GM19467 (cell line): ENCODE measurements at regions not wholly inside any gene's neighbourhood (a gene's known extent, or its start where the extent isn't known, plus 50 kb on each side); places are given as distances from the start of the nearest gene placed in this dataset.

Source experiments
- ATAC-seq: cut with Tn5 transposase; IDR thresholded peaks from one replicate; pipeline ENCODE4 v1.9.1; 2021; ENCODE audit warnings: mild to moderate bottlenecking, moderate library complexity; ENCODE audit not compliant: unreplicated experiment

DNA sequence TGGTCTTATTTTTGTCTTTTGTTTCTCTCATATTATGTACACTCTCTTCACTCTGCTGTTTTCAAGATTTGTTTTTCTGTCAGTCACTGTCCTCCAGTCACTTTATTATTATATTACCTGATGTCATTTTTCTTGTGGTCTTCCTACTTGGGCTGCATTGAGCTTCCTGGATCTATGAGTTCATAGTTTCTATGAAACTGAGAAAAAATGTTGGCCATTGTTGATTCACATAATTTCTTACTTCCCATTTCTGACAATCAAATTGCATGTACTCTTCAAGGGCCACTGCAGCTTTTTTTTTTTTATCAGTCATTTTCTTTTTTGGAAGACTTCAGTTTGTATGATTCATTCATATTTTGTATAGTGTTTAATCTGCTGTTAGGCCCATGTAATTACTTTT lies 1180.6 kb upstream of the GBE1 start:
- no peak for ATAC-seq

DNA sequence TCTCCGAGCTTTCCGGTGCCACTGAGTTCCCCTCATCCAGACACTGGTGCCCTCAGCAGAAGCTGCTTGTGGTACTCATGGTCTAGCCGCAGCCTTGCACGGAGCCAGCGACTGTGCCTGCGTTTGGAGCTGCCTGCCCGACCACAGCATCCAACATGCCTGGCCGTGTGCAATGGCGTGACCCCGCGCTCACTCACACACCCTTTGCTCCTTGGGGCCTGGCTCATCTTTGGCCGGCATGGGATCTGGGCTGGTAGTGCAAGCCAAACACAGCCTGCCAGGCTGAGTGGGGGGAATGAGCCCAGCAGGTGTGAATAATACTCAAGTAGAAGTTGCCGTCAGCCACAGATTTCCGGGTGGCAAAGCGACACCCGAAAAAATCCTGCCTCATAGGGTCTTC lies 1178.7 kb upstream of the GBE1 start:
- ATAC-seq, result no peak

DNA sequence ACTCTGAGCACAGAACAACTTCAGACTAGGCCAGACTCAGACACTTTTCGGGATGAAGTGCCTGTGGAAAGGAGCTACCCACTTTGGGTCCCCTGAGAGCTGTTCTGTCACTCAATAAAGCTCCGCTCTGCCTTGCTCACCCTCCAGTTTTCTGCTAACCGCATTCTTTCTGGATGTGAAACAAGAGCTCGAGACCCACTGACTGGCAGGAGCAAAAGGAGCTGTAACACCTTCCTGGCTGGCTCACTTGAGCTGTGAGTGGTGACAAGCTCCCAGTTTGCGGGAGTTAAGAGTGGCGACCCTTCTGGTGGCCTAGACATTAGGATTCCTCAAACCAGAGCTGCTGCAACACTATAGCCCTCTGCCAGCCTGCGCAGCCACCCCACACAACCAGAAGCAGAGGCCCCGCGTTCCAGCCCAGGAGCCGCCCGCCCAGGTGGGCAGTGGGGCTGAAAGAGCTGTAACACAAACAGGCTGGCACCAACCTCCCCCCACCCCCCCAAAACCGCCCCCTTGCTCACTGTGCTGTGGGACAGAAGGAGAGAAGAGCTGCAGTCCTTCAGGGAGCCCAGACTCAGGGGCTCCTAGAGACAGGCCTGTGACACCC lies 1178.1 kb upstream of the GBE1 start:
- ATAC-seq, result no peak

DNA sequence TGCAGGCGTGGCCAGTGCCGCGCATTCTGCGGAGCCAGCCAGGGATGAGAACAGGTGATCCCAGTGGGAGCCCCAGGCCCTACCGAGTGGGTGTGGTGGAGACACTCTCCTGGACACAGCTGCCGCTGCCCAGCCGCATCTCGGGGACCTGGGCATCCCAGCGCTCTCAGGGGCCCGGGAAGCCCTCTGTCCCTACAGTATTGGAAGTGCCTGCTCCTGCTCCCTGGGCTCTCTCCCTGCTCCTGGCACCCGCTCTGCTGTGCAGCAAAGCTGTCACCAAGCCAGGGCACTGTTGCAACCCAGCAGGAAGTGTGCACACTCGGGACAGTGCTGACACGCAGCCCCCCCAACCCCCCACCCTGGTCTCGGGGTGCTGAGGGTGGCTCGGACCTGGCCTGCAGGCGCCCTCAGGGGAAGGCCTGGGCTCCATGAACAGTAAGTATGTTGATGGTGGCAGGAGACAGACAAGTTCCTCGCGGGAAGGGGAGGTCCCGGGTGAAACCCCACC lies 1177.4 kb upstream of the GBE1 start:
- no peak for ATAC-seq

DNA sequence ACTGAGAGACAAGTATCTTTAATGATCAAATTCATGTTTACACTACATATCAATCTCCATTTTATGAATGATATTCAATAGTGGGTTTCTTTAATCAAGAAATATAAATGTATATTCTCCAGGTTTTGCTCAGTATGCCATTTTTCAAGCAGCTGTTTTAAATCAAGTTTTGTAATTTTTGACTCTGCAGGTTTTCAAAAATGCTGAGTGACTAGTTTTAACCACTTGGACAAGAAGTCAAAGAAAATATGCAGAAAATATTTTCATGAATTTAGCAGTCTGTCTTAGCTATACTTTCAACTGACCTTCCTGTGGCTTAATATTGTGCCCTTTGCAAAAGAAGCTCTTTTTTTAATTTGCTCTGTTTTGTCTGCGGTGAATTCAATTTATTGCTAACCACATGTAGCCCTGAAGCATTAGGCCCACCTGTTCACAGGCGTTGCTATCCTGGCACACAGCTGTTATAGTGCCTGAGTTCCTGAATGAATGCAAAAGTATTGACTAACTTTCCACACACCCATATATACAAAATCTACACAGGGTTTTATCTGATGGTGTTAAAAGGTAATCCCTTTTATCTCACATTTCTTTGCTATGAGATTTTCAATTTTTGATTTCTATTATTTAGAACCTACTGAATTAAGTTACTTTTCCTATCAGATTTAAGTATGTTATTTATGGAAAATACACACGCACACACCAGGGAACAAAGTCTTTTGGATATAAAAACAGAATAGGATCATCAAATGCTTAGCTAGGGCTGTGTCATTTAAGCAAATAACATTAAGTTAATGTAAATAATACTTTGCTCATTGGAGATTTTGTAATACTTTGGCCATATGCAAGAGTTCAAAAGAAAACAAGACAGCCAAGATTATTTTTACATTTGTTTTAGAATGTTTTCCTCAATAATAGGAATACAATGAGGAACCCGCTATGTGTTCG lies 1166.1 kb upstream of the GBE1 start:
- no peak for ATAC-seq

DNA sequence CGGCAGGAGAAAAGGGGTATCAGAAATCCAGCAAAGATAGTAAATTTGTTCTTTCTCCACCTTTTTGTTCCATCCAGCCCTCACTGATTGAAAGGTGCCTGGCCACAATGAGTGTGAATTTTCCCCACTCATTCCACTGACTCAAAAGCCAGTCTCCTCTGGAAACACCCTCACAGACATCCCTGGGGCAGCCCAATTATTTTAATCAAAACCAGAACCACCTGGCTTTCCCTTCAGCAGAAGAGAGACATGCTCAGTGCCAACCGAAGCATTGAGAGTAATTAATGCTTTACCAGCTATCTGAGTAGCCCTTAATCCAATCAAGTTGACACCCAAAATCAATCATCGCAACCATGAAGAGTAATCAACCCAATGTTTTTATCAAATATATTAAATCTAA lies 1129.6 kb upstream of the GBE1 start:
- no peak for ATAC-seq

DNA sequence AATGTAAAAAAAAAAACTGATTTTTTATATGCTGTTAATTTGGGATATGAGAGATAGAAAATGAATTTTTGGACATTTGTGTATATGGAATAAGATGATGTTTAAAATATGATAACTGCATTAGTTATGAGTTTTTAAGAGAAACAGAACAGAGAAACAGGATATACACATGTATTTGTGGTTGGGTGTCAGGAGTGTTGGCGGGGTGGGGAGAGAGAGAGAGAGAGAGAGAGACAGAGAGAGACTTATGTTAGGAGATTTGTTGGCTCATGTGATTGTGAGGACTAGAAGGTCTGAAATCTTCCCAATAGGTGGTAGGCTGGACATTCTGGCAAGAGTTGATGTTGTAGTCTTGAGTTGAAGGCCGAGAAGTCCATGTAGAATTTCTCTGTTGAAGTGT lies 1121.6 kb upstream of the GBE1 start:
- no peak for ATAC-seq

DNA sequence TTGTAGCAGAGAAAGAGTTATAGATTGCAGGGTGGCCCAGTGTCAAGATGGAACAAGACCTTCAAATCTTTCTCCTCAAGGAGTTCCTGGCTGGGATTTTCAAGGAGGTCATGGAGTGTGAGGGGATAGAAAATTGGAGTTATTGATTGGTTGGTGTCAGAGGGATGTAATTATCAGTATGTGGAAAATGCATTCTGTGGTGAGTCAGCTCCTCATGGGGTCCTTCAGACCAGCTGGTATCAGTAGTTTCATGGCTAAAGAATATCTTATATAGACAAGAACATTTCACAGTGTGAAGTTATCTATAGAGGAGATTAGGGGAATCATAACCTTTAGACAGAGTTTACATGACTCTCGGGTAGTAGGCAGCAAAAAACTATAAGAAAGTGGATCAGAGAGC lies 1114.0 kb upstream of the GBE1 start:
- ATAC-seq, result no peak

DNA sequence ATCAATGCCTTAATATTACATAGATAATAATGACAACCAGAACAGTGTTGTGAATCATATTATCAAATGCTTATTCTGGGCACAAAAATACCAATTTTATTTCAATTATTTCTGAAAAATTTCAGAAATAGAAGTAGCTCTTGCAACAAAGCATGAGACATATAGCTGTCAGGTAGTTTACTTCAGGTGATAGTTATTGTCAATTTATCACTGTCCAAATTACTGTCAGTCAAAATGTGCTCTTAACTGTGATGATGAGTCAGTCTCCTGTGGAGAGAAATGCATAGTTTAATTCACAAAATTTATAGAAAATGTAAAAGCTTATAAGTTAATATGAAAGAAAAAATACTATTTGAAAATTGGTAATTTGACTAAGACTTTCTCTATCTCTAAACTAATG lies 1078.4 kb upstream of the GBE1 start:
- ATAC-seq, result no peak

DNA sequence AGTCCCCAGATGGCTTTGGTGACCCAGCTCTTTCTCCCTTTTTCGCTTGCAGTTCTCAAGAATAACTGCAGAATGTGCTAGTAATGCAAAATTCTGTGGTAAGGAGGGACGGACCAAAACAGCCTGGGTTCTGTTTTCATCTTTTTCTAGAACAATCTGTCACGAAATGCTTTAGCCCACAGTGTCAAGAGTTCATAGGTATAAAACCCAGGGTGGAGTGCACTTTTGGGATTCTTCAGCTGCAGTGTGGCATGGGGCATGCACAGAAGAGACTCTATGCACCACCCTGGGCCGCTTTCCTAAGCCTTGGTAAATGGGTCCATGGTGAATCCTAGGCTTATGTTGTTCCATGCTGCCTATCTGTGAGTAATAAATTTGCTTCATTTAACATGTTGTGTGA lies 1072.7 kb upstream of the GBE1 start:
- no peak for ATAC-seq

DNA sequence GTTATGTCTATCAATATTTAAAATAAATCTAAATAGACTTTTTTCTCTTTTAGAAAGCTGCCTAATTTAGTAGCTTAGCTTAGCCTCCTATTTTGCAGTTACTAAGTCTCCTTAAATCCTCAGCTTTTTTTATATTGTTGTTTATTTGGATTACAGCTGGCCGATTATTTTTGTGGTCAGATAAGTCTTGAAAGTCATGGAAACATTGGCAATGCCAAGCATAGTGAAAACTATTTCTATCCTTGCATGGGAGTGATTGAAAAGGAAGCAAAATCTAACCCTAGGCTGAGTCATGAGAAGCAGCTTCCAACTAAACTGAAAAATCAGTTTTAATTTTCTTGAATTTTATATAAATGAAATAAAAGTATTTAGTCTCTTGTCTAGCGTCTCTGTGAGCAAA lies 1063.0 kb upstream of the GBE1 start:
- ATAC-seq, result no peak

DNA sequence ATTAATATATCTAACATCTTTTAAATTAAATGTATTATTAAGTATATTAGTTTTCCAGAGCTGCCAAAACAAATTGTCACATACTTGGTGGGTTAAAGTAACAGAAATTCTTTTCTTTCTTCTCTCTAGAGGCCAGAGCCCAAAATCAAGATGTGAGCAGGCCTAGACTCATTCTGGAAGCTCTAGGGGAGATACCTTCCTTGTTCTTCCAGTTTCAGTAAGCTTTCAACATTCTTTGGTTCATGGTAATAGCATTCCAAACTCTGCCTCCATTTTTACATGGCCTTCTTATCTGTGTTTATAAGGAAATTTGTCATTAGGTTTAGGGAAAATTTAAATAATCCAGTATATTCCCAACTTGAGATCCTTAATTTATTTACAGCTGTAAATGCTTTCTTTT lies 1054.6 kb upstream of the GBE1 start:
- ATAC-seq, result no peak

DNA sequence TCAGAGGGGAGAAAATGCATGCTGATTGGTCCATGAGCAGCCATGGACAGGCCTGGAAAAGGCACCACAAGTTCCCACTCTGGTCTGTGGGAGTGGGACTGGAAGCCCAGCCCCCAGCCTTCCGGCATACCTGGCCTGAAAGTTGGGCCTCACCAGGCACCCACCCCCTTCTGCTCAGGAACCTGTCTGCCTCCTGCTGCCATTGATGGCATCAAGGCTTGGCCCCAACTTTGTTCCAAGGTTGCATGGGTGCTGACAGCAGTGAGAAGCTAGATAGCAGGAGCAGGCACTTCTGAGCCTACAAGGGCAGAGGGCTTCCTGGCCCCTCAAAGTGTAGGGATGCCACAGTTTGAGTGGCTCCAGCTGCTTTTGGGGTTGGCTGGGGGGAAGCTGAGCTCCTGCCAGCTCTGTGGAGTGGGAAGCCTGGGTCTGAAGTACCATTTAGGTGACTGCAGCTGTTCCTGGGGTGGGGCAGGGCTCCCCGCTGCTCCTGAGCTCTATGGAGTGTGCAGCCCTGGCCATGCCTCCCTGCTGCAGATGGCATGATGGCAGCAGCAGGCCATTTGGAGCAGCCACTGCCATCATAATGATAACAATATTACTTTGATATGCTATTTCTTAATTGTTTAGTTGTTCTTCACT lies 1054.1 kb upstream of the GBE1 start:
- no peak for ATAC-seq

DNA sequence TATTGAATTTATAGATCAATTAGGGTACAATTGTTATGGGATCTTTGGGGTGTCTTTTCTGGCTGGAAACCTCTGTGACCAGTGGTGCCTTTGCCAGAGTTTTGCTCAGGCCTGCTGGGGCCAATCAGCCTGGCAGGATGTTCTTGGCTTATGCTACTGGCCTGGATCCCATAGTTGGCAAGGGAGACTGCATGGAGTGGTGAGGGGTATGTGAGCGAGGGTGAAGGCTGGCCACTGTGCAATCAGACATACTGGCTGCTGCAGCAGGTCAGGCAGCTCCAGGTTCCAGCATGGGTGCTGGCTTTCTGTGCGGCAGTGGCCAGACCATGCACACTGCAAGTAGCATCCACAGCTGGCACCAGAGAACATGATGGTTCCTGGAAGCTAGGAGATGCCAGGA lies 1053.2 kb upstream of the GBE1 start:
- no peak for ATAC-seq

DNA sequence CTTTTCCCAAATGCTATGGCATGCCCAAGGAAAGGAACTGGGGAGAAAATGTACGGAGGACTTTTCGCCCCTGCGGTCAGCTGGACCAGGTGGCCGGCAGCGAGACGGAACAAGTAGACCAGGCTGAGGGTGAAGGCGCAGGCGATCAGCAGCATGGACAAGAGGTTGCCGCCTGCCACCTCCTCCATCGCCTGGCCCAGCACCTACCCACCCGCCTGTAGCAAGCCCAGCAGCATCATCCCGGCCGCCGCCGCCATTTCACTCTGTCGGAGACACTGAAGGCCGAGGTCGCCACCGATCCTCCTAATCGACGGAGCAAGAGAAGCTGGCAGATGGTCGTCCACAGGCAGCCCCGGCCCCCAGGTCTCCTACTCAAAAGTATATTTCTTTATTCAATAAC lies 1046.3 kb upstream of the GBE1 start:
- no peak for ATAC-seq

DNA sequence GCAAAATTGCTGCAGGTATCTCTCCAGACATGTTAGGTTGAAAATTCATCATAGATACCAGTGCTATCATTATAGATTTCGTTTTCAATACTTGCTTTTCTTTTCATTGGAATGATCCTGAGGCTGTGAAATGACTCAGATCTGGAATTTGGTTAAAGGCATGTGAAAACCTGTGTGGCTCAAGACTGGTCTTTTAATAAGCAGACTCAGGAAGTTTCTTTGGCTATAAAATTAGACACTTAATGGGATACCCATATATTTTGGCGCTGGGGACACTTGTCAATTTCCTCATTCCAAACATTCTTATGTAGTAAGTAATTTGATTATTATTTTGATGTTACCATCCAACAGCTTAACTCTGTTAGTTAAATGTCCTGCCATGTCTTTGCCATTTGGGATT lies 1041.1 kb upstream of the GBE1 start:
- no peak for ATAC-seq

DNA sequence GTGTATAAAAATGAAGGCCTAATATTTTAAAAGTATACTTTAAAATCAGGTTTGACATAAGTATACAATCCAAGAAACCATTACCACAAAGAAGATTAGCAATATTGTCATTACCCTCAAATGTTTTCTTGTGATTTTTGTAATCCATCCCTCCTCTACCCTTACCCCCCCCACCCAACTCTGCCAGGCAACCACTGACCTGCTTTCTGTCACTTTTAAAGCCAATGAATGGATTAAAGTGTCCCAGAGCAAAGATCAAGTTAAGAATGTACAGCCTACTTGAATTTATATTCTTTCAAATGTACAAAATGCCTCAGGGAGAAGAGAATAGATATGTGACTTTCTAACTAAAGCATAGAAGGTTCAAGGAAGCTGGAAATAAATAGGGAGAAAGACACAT lies 1038.8 kb upstream of the GBE1 start:
- ATAC-seq, result no peak

DNA sequence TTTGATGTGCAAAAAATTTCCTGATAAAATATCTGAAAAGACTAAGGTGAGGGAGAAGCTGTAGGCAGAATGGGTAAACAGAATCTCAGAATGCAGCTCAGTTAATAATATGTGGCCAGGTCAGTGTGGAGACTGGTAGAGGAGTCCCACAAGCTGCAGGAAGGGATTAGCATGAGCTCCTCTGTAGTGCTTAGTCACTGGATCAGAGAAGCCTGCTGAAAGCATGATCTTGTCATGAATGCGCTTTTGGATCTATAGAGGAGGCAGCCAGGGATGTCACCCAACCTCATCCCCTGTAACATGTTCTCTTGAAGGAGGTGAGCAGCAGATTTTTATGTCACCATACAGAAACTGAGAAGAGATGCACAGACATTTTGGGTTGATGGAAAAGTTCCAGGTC lies 1035.3 kb upstream of the GBE1 start:
- no peak for ATAC-seq

DNA sequence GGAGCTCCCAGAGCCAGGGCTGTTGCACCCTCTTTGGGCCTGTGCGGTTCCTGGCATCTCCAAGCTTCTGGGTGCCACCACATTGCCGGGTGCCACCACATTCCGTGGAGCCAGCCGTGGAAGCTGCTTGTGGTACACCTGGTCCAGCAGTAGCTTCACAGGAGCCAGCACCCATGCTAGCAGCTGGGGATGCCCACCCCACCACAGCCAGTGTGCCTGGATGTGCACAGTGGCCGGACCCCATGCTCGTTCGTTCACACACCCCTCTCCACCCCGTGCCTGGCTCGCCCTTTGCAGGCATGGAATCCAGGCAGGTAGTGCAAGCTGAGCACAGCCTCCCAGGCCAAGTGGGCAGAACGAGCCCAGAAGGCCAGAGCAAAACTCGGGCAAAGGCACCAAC lies 1029.8 kb upstream of the GBE1 start:
- no peak for ATAC-seq

DNA sequence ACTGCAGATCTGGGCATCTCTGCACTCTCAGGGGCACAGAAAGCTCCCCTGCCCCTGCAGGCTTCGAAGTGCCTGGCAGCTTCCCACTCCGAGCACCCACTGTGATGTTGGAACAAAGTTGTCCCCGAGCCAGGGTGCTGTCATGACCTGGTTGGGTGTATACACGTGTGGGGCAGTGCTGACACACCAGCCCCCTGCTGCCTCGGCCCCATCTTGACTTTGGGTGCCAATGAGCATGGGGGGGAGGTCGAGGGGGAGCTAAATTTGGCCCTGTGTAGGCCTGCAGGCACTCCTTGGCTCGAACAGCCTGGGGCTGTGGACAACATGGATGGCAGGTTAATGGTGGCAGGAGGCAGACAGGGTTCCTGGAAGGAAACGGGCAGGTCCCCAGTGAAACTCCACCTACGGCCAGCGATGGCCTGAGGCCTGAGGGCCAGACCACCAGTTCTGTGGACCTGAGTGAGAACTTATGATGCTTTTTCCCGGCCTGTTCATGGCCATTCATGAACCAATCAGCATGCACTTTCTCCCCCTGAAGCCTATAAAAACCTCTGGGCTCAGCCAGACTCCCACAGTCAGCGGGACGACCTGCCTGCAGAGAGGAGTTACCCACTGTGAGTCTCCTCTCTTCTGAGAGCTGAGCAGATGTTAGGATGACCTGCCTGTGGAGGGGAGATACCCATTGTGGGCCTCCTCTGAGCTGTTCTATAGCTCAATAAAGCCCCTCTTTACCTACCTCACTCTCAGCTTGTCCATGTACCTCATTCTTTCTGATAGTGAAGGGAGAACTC lies 1029.1 kb upstream of the GBE1 start:
- no peak for ATAC-seq

DNA sequence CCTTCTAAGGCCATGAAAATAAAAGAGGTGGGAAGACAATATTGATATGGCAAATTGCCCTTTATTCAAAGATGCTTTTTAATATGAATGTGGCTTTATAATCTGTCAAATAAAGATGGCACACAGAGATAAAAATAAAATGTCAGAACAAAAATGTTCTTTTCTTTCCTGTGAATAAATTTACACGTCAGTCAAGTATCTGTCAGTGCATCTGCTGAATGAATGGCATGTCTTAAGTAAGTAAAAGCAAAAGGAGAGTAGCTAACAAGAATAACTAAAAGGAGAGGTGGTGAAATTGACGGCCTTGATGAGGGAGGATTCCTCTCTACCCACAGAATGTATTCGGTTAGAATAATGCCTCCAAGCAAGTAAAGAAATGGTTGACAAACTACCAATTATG lies 1021.7 kb upstream of the GBE1 start:
- ATAC-seq, result no peak
